Chondrocyte (in vitro differentiated cells): ENCODE measurements at regions not wholly inside any gene's neighbourhood (a gene's known extent, or its start where the extent isn't known, plus 50 kb on each side); places are given as distances from the start of the nearest gene placed in this dataset.
A peak's percentile ranks its signal among the peaks of the same experiment; 100 is the strongest.

Experiments
- DNase-seq: peaks from one replicate; pipeline ENCODE4 v3.0.0; 2021; ENCODE audit warnings: mixed read lengths, low spot score
- H3K27ac Mint-ChIP-seq: one replicate; pipeline ENCODE4 v1.8.0; 2021; ENCODE audit warnings: mild to moderate bottlenecking, moderate library complexity, mixed read lengths; ENCODE audit not compliant: unreplicated experiment
- H3K27me3 Mint-ChIP-seq: 2 replicates; pipeline ENCODE4 v1.8.0; 2021; ENCODE audit warnings: low read depth, mixed read lengths
- H3K36me3 Mint-ChIP-seq: 2 replicates; pipeline ENCODE4 v1.8.0; 2021; ENCODE audit warnings: low read depth, mixed read lengths
- H3K4me1 Mint-ChIP-seq: 2 replicates; pipeline ENCODE4 v1.8.0; 2021; ENCODE audit warnings: low read depth, mild to moderate bottlenecking, mixed read lengths
- H3K4me3 Mint-ChIP-seq: one replicate; pipeline ENCODE4 v1.8.0; 2021; ENCODE audit warnings: mild to moderate bottlenecking, moderate library complexity, mixed read lengths; ENCODE audit not compliant: unreplicated experiment
- H3K9me3 Mint-ChIP-seq: 2 replicates; pipeline ENCODE4 v1.8.0; 2021; ENCODE audit warnings: low read depth, mixed read lengths
- TF ChIP-seq, protein P1 (sequence below): fragments of 200-600 bp; sonication (generic); IDR thresholded peaks from 2 replicates; pipeline ENCODE4 v1.5.0; 2021; ENCODE audit warnings: antibody characterized with exemption, mild to moderate bottlenecking, moderate library complexity

DNA sequence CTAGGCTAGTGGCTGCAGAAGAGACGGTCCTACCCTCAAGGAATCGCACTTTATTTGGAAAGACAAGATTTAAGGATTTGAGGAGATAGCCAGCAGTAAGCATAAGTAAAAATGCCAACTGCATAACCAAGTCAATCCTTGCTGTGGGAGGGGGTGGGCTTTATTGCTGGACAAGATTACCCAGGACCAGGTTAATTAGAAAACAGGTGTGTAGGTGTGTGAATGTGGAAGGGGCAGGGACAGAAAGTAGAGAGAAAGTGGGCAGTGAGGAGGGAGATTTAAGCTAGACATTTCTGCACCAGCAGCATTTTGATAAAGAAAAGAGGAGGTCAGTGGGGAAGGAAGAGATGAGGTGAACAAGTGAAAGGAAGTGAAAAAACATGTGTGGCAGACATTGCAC is 89.7 kb upstream of the OGFRL1 start:
- Mint-ChIP-seq H3K27me3 (no peaks in the 10 kb centered on the region), H3K4me3 (no peak overlapping the region), H3K4me1 (peaks cover 20% of the 10 kb centered on the region), H3K27ac (no peak overlapping the region), H3K36me3 (no peaks in the 10 kb centered on the region), H3K9me3 (no peaks in the 10 kb centered on the region)
- DNase-seq, result no peak
- TF ChIP-seq, protein P1, sequence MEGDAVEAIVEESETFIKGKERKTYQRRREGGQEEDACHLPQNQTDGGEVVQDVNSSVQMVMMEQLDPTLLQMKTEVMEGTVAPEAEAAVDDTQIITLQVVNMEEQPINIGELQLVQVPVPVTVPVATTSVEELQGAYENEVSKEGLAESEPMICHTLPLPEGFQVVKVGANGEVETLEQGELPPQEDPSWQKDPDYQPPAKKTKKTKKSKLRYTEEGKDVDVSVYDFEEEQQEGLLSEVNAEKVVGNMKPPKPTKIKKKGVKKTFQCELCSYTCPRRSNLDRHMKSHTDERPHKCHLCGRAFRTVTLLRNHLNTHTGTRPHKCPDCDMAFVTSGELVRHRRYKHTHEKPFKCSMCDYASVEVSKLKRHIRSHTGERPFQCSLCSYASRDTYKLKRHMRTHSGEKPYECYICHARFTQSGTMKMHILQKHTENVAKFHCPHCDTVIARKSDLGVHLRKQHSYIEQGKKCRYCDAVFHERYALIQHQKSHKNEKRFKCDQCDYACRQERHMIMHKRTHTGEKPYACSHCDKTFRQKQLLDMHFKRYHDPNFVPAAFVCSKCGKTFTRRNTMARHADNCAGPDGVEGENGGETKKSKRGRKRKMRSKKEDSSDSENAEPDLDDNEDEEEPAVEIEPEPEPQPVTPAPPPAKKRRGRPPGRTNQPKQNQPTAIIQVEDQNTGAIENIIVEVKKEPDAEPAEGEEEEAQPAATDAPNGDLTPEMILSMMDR, result no peak

DNA sequence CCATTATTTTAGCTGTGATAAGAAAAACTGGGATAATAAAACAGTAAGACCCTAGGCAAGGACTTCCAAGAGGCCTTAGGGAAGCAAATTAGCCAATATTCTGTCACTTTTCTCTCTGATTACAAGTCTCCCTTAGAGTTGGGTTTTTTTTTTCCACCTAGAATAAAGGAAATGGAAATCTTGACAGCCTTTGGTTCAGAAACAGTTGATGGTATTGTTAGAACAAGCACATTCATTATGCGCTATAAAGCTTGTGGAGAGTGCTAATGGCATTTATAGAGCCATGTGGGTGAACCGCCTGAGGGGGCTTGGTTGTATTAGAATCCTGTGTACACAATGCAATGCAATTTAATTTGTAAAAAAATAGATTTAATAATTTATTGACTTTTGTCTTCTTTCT is 88.9 kb upstream of the OGFRL1 start:
- Mint-ChIP-seq H3K4me3 (no peak overlapping the region), H3K4me1 (peaks cover 18% of the 10 kb centered on the region), H3K27me3 (no peaks in the 10 kb centered on the region), H3K27ac (no peak overlapping the region), H3K36me3 (no peaks in the 10 kb centered on the region), H3K9me3 (no peaks in the 10 kb centered on the region)
- no peak for DNase-seq
- TF ChIP-seq, protein P1, result no peak

DNA sequence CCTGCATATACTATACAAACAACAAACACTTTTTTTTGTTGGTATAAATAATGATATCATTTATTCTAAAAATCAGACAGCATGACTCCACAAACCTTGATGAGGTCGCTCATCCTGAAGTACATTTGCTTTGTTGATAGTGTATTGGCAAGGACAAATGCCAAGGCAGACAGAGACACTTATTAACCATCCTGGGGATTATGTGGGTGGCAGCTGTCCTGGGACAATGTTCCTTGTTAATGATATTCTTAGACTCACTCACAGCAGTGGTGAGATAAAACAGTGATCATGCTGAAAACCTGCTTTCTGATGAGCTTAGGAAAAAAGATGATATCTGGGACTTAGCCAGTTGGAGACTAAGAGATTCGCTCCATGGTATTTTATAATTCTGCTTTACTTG is 85.4 kb upstream of the OGFRL1 start:
- DNase-seq, result no peak
- TF ChIP-seq, protein P1, result no peak
- no peak overlapping the region for H3K4me3 Mint-ChIP-seq
- H3K27ac Mint-ChIP-seq, result no peak overlapping the region
- H3K4me1 Mint-ChIP-seq, result peaks cover 12% of the 10 kb centered on the region
- no peaks in the 10 kb centered on the region for H3K36me3 Mint-ChIP-seq
- no peaks in the 10 kb centered on the region for H3K27me3 Mint-ChIP-seq
- no peaks in the 10 kb centered on the region for H3K9me3 Mint-ChIP-seq

DNA sequence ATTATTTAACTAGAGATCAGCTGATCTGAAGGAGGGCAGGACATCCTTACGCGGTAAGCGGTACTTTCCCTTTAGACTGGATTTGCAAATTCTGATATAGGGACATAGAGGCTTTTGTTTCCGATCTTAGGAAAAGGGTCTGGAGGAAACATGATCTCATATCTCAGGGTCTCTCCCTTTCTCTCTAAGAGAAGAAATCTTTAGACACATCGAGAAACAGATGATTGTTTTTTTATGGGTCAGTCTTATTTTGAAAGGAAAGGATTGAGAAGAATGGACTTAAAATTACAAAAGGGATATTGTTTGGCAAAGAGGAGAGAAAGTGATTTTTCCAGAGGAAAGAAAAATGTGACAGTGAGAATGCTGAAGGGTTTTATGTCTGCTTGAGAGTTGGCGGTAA is 83.9 kb upstream of the OGFRL1 start:
- TF ChIP-seq, protein P1, result no peak
- peaks cover 12% of the 10 kb centered on the region for H3K4me1 Mint-ChIP-seq
- DNase-seq, result no peak
- no peaks in the 10 kb centered on the region for H3K36me3 Mint-ChIP-seq
- H3K27me3 Mint-ChIP-seq, result no peaks in the 10 kb centered on the region
- no peak overlapping the region for H3K4me3 Mint-ChIP-seq
- H3K9me3 Mint-ChIP-seq, result no peaks in the 10 kb centered on the region
- peak overlapping the region; percentile 46 for H3K27ac Mint-ChIP-seq

DNA sequence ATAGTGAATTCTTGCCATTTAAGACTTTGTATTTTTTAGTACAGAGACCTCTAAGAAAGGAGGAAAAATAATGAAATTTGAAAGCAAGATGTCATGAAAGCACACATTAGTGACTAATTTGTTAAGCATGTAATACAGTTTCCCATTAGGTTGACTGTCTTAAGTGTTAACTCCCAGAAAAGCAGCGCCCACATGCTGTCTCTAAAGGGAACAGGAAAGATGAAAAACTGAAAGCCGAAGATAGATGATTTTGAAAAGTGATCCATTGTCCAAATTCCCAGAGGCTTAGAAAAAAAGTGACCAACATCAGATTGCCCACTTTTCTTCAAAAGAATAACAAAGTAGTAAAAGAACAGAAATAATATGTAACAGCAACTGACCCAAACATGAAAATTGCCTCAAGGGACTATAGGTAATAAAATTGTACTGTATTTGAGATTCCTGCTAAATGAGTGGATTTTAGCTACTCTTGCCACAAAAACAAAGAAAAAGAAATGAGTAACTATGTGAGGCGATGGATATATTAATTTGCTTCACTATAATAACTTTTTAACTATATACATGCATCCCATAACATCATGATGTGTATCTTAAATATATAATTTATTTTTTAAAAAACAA is 83.2 kb upstream of the OGFRL1 start:
- DNase-seq, result no peak
- Mint-ChIP-seq H3K27me3 (no peaks in the 10 kb centered on the region), H3K36me3 (no peaks in the 10 kb centered on the region), H3K4me1 (peaks cover 12% of the 10 kb centered on the region), H3K9me3 (no peaks in the 10 kb centered on the region), H3K4me3 (no peak overlapping the region), H3K27ac (peak overlapping the region; percentile 0)
- TF ChIP-seq, protein P1, result peak; percentile 16
